HFF-Myc (cell line): ENCODE measurements at regions not wholly inside any gene's neighbourhood (a gene's known extent, or its start where the extent isn't known, plus 50 kb on each side); places are given as distances from the start of the nearest gene placed in this dataset.

Experiments used
- DNase-seq: peaks from one replicate; pipeline ENCODE4 v3.0.0-alpha.2; 2011; ENCODE audit warnings: low read depth; ENCODE audit errors: extremely low read depth
- H3K4me3 ChIP-seq: replicated peaks from 2 replicates; pipeline ENCODE4 v1.5.1; 2011; ENCODE audit warnings: low read depth, mild to moderate bottlenecking, control low read depth, low read length
- CTCF ChIP-seq: IDR thresholded peaks from 2 replicates; pipeline ENCODE4 v1.5.1; 2012; ENCODE audit warnings: mild to moderate bottlenecking, low read depth, low read length, control low read depth; ENCODE audit errors: missing control alignments

DNA sequence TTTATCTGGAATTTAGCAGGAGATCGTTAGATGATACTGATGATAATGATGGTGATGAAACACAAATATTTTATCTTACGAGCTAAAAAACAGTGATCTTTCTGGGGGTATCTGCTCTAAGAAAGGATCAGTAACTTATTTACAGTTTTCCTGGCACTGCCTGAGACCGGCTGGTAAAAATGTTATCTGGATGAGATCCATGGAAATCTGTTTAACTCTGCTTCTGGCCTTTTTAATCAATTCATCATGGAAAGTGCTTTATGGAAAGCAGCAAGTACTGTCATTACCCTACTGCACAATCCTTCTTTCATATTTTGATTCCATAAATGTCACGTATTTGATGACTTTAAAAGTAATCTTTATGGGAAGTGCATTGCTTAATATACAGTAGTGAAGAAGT, 612.7 kb upstream of the GCFC2 start:
- no peak for DNase-seq
- no peak for TF ChIP-seq CTCF
- H3K4me3 ChIP-seq: no peak overlapping the region

DNA sequence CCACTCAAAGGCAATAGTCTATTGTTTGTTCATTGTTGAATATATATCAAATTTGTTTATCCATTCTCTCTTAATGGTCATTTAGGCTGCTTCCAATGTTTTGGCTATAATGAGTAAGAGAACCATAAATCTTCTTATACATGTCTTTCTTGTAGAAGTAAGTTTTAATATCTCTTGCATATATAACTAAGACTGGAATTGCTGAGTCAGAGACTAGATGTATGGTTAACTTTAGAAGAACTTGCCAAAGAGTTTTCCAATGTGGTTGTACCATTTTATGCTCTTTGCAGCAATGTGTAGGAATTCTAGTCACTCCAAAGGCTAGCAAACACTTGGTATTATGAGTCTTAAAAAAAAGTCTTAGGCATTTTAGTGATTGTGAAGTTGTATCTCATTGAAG, 610.0 kb upstream of the GCFC2 start:
- no peak for TF ChIP-seq CTCF
- no peak for DNase-seq
- H3K4me3 ChIP-seq: no peak overlapping the region

DNA sequence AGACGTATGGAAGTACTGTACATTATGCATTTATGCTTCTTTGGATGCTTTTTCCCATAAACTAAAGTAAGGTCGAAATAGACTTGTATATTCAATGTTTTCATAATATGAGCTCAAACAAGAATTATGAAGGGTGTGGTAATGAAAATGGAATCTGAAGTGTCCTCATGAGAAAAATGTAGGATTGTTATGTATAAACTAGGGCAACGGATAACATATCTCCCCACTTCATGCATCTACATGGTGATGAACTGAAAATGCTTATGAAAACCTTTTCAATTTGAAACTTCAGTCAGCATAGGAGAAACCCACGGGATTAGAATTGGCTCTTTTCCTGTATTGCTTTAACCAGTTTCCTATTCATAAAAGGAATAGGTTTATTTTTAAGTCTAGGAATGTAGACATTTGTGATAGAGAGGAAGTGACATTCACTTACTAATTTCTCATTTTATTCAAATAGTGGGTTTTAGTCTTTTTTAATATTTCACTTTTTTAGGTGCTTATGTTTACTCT, 608.2 kb upstream of the GCFC2 start:
- TF ChIP-seq CTCF: no peak
- no peak for DNase-seq
- H3K4me3 ChIP-seq: no peak overlapping the region

- H3K4me3 ChIP-seq: no peak overlapping the region
- DNase-seq: no peak
- no peak for TF ChIP-seq CTCF
Observed at GRCh38 chr2:76316691-76317090, 606.0 kb upstream of the GCFC2 start.

- H3K4me3 ChIP-seq: no peak overlapping the region
Observed at GRCh38 chr2:76314271-76315020, 603.7 kb upstream of the GCFC2 start.

DNA sequence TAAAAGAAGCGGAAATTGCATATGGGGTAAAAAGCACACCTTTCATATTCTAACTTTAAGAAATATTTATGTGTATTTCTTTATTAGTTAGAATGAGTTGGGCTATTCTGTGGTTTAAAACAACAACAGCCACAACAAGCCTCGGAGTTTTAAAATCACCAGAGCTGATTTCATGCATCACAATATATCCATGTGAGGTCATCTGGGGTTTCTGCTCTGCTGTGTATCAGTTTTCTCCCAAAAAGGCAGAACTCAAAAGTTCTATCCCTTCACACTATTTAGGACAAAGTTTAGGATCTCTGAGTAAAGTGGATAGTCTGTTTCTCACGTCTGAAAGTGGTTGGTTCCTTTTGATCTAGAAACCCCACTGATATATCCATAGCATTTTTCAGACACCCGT, 601.5 kb upstream of the GCFC2 start:
- H3K4me3 ChIP-seq: no peak overlapping the region
- DNase-seq: no peak
- TF ChIP-seq CTCF: no peak

More at GRCh38 chr2:76314271-76315020, 603.7 kb upstream of the GCFC2 start:
- DNase-seq: no peak
- no peak for TF ChIP-seq CTCF
